ENCODE measurements at regions not wholly inside any gene's neighbourhood (a gene's known extent, or its start where the extent isn't known, plus 50 kb on each side); places are given as distances from the start of the nearest gene placed in this dataset.

DNA sequence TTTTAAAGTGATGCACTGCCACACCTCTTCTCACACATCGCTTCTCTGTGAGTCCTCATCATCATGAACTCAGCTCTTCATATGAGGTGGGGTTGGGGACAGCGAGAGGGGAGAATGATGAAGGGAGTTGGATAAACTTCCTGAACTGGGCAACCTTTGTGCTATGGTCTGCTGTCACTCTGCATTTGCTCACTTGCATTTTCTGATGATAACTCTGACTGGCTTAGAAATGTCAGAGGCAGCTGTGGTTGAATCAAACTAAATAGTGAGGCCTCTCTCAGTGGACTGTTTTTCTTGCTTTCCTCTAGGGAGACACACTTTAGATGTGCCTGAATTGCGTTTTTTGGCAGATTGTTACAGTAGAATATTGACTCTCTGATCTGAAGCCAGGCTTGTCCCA lies 55.2 kb upstream of the NFKBIA start:
- TF ChIP-seq EZH2 (IDR thresholded peaks at IDR 0.05; ENCODE audit: borderline replicate concordance), result no peak
- TF ChIP-seq, protein P1, sequence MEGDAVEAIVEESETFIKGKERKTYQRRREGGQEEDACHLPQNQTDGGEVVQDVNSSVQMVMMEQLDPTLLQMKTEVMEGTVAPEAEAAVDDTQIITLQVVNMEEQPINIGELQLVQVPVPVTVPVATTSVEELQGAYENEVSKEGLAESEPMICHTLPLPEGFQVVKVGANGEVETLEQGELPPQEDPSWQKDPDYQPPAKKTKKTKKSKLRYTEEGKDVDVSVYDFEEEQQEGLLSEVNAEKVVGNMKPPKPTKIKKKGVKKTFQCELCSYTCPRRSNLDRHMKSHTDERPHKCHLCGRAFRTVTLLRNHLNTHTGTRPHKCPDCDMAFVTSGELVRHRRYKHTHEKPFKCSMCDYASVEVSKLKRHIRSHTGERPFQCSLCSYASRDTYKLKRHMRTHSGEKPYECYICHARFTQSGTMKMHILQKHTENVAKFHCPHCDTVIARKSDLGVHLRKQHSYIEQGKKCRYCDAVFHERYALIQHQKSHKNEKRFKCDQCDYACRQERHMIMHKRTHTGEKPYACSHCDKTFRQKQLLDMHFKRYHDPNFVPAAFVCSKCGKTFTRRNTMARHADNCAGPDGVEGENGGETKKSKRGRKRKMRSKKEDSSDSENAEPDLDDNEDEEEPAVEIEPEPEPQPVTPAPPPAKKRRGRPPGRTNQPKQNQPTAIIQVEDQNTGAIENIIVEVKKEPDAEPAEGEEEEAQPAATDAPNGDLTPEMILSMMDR (IDR thresholded peaks at IDR 0.05; ENCODE audit: poor library complexity), result no peak
